WTC11 (cell line): ENCODE measurements at regions not wholly inside any gene's neighbourhood (a gene's known extent, or its start where the extent isn't known, plus 50 kb on each side); places are given as distances from the start of the nearest gene placed in this dataset.

Experiments used
- FOXP1 ChIP-seq: sonication (generic); formaldehyde crosslinking; IDR thresholded peaks from 2 replicates; pipeline ENCODE4 v1.8.0; 2022; ENCODE audit warnings: missing genetic modification reagents, mild to moderate bottlenecking, moderate library complexity, borderline replicate concordance
- FOXP4 ChIP-seq: sonication (generic); formaldehyde crosslinking; IDR thresholded peaks from 2 replicates; pipeline ENCODE4 v1.8.0; 2022; ENCODE audit warnings: mild to moderate bottlenecking, missing genetic modification reagents
- IRF1 ChIP-seq: sonication (generic); formaldehyde crosslinking; IDR thresholded peaks from 2 replicates; pipeline ENCODE4 v1.8.0; 2023; ENCODE audit warnings: missing genetic modification reagents
- JUN ChIP-seq: sonication (generic); formaldehyde crosslinking; IDR thresholded peaks from 2 replicates; pipeline ENCODE4 v1.8.0; 2023; ENCODE audit warnings: mild to moderate bottlenecking, missing genetic modification reagents
- MAX ChIP-seq: sonication (generic); formaldehyde crosslinking; IDR thresholded peaks from 2 replicates; pipeline ENCODE4 v1.8.0; 2022; ENCODE audit warnings: mild to moderate bottlenecking, missing genetic modification reagents
- NFE2L1 ChIP-seq: sonication (generic); formaldehyde crosslinking; IDR thresholded peaks from 2 replicates; pipeline ENCODE4 v1.8.1; 2023; ENCODE audit warnings: missing genetic modification reagents
- NR3C1 ChIP-seq: sonication (generic); formaldehyde crosslinking; conservative IDR thresholded peaks from 2 replicates; pipeline ENCODE4 v1.8.1; 2023; ENCODE audit warnings: low read depth, mild to moderate bottlenecking, missing genetic modification reagents
- ZNF416 ChIP-seq: fragments of 250-450 bp; sonication (Bioruptor Pico); IDR thresholded peaks from 2 replicates; pipeline ENCODE4 v1.9.0; 2021; ENCODE audit warnings: mild to moderate bottlenecking, inconsistent platforms
- TF ChIP-seq, protein P1 (sequence below): fragments of 200-600 bp; IDR thresholded peaks from 2 replicates; pipeline ENCODE4 v1.8.0; 2022; ENCODE audit warnings: antibody characterized with exemption
- TF ChIP-seq, protein P2 (sequence below): sonication (generic); formaldehyde crosslinking; IDR thresholded peaks from 2 replicates; pipeline ENCODE4 v1.8.0; 2022; ENCODE audit warnings: mild to moderate bottlenecking, missing genetic modification reagents

DNA sequence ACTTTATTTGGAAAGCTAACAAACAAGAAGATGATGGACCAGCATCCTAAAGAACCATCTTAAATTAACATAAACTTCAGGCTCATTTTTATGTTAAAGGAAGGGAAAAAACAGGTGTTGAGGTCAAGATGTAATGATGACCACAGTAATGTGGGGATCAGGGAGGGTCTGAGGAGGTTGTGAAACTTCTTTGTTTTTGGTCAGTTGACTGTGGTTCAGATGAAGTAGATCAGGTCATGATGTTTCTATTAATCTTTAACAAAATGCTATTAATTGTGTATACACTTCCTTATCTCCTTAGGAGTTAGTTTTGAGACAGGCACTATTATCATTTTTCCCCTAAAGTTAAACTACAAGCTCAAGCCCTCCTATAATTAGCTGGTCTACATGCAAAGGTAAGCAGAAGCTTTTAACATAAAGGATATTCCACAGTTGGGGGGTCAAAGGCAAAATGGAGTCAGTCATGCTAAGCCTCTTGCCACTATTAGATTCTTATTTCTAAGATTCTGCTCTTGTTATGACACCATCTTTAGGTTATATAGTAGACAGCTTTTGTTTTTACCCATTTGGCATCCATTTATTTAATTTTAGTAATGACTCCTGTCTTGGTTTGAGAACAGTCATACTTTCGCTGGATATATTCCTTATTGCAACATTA is 800.1 kb upstream of the PCDH9 start:
- TF ChIP-seq, protein P1, sequence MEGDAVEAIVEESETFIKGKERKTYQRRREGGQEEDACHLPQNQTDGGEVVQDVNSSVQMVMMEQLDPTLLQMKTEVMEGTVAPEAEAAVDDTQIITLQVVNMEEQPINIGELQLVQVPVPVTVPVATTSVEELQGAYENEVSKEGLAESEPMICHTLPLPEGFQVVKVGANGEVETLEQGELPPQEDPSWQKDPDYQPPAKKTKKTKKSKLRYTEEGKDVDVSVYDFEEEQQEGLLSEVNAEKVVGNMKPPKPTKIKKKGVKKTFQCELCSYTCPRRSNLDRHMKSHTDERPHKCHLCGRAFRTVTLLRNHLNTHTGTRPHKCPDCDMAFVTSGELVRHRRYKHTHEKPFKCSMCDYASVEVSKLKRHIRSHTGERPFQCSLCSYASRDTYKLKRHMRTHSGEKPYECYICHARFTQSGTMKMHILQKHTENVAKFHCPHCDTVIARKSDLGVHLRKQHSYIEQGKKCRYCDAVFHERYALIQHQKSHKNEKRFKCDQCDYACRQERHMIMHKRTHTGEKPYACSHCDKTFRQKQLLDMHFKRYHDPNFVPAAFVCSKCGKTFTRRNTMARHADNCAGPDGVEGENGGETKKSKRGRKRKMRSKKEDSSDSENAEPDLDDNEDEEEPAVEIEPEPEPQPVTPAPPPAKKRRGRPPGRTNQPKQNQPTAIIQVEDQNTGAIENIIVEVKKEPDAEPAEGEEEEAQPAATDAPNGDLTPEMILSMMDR = no peak
- no peak for TF ChIP-seq JUN (CRISPR knock-in tag)
- TF ChIP-seq FOXP4 (CRISPR knock-in tag) = no peak
- TF ChIP-seq, protein P2, sequence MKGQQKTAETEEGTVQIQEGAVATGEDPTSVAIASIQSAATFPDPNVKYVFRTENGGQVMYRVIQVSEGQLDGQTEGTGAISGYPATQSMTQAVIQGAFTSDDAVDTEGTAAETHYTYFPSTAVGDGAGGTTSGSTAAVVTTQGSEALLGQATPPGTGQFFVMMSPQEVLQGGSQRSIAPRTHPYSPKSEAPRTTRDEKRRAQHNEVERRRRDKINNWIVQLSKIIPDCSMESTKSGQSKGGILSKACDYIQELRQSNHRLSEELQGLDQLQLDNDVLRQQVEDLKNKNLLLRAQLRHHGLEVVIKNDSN = no peak
- no peak for TF ChIP-seq IRF1 (CRISPR knock-in tag)
- no peak for TF ChIP-seq MAX (CRISPR knock-in tag)
- TF ChIP-seq NR3C1 = no peak
- TF ChIP-seq NFE2L1 (CRISPR knock-in tag) = no peak
- no peak for TF ChIP-seq FOXP1 (CRISPR knock-in tag)
- TF ChIP-seq ZNF416 (CRISPR knock-in tag) = no peak
